ENCODE measurements at regions not wholly inside any gene's neighbourhood (a gene's known extent, or its start where the extent isn't known, plus 50 kb on each side); places are given as distances from the start of the nearest gene placed in this dataset.
A peak's percentile ranks its signal among the peaks of the same experiment; 100 is the strongest.

GRCh38 chr20:24379484-24379927 lies 89.9 kb upstream of the SYNDIG1 start:
- DNase-seq (ENCODE audit: low read depth), result peak; percentile 18
- no peak for TF ChIP-seq CTCF (IDR thresholded peaks at IDR 0.05; ENCODE audit: low read length, missing control alignments)

GRCh38 chr20:24378661-24379483 lies 90.6 kb upstream of the SYNDIG1 start:
- TF ChIP-seq CTCF (IDR thresholded peaks at IDR 0.05; ENCODE audit: low read length, missing control alignments), result no peak
- DNase-seq (ENCODE audit: low read depth), result no peak
- no peak overlapping the region for H3K4me3 ChIP-seq (replicated peaks; ENCODE audit: low read depth, low read length)

More at GRCh38 chr20:24379484-24379927, 89.9 kb upstream of the SYNDIG1 start:
- no peak overlapping the region for H3K4me3 ChIP-seq (replicated peaks; ENCODE audit: low read depth, low read length)

- DNase-seq (ENCODE audit: low read depth), result peak; percentile 14
- no peak overlapping the region for H3K4me3 ChIP-seq (replicated peaks; ENCODE audit: low read depth, low read length)
- no peak for TF ChIP-seq CTCF (IDR thresholded peaks at IDR 0.05; ENCODE audit: low read length, missing control alignments)
These were observed 92.9 kb upstream of the SYNDIG1 start for GRCh38 chr20:24376311-24377099.

- no peak overlapping the region for H3K4me3 ChIP-seq (replicated peaks; ENCODE audit: low read depth, low read length)
- DNase-seq (ENCODE audit: low read depth), result no peak
- TF ChIP-seq CTCF (IDR thresholded peaks at IDR 0.05; ENCODE audit: low read length, missing control alignments), result no peak
These were observed 96.1 kb upstream of the SYNDIG1 start for GRCh38 chr20:24373372-24373771.

- TF ChIP-seq CTCF (IDR thresholded peaks at IDR 0.05; ENCODE audit: low read length, missing control alignments), result no peak
- DNase-seq (ENCODE audit: low read depth), result no peak
- no peak overlapping the region for H3K4me3 ChIP-seq (replicated peaks; ENCODE audit: low read depth, low read length)
These were observed 98.3 kb upstream of the SYNDIG1 start for GRCh38 chr20:24370911-24371695.

- no peak for DNase-seq (ENCODE audit: low read depth)
- no peak for TF ChIP-seq CTCF (IDR thresholded peaks at IDR 0.05; ENCODE audit: low read length, missing control alignments)
- H3K4me3 ChIP-seq (replicated peaks; ENCODE audit: low read depth, low read length), result no peak overlapping the region
These were observed 99.2 kb upstream of the SYNDIG1 start for GRCh38 chr20:24370249-24370648.

Measured in fibroblast of pulmonary artery (primary cell).